ENCODE measurements at regions not wholly inside any gene's neighbourhood (a gene's known extent, or its start where the extent isn't known, plus 50 kb on each side); places are given as distances from the start of the nearest gene placed in this dataset.

DNA sequence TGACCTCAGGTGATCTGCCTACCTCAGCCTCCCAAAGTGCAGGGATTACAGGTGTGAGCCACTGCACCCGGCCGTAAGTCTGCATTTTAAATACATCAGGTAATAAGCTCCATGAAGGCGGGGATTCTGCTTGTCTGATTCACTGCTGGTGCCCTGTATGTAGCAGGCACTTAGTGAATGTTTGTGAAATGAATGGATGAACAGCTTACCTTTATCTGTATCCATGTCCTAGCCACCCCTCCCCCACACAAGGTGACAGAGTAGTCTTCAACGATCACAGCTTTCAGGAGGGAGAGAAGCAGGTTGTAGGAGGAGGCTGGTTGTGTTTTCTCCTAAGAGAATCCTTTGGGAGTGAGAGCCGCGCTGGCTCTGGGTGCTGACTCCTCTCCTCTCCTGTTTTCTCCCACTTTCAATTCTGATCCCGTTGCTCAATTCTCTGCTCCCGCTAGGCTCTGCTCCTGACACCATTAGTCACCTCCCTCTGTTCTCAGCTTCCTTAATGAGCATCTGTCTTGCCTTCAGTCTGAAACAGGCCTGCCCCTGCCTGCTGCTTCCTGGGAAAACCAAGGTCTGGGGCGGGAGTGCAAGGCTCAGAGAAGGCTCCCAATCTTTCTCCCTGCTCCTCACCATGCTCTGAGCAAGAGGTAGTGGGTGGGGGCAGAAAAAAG is 88.8 kb upstream of the CTNNA1 start:
- TF ChIP-seq, protein P1, sequence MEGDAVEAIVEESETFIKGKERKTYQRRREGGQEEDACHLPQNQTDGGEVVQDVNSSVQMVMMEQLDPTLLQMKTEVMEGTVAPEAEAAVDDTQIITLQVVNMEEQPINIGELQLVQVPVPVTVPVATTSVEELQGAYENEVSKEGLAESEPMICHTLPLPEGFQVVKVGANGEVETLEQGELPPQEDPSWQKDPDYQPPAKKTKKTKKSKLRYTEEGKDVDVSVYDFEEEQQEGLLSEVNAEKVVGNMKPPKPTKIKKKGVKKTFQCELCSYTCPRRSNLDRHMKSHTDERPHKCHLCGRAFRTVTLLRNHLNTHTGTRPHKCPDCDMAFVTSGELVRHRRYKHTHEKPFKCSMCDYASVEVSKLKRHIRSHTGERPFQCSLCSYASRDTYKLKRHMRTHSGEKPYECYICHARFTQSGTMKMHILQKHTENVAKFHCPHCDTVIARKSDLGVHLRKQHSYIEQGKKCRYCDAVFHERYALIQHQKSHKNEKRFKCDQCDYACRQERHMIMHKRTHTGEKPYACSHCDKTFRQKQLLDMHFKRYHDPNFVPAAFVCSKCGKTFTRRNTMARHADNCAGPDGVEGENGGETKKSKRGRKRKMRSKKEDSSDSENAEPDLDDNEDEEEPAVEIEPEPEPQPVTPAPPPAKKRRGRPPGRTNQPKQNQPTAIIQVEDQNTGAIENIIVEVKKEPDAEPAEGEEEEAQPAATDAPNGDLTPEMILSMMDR (IDR thresholded peaks at IDR 0.05; ENCODE audit: borderline replicate concordance, insufficient read depth, low read depth, low read length): no peak
- no peak overlapping the region for H3K4me3 ChIP-seq (ENCODE audit: low read depth, low read length)

DNA sequence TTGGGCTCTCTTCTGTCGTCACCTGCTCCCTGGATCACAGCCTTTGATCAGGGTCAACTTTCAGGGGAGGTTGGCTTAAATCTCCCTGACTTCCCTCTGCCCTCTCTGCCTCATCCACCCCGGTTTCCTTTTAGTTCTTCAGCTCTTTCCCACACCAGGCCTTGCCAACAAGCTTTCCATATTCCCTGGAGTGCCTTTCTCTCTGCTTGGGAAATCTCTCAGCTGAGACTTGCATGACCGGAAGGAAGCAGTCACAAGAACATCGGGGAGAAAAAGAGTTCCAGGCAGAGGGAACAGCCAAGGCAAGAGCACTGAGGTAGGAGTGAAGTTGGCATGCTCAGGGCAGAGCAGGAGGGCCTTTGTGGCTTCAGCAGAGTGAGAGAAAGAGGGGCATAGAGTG is 88.4 kb upstream of the HSPA9 start:
- H3K4me3 ChIP-seq (ENCODE audit: low read depth, low read length): no peak overlapping the region
- TF ChIP-seq, protein P1 (IDR thresholded peaks at IDR 0.05; ENCODE audit: borderline replicate concordance, insufficient read depth, low read depth, low read length): no peak

DNA sequence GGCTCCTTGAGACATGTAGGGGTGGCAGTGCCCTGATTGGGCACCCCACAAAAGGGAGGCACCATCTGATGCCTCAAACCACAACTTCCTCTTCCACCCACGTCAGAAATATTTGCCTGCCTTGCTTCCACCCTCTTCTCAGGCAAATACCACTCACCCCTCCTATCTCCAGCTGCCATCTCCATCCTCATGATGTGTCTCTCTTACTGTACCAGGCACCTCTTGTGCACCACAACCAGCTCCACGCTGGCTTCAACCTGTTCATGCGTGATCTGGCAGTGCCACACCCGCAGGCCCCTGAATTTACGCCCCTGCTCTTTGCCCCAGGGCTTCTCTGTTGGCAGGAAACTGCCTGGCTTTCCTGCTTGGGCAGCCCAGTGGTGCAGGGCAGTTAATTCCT is 87.8 kb upstream of the HSPA9 start:
- H3K4me3 ChIP-seq (ENCODE audit: low read depth, low read length): no peak overlapping the region
- TF ChIP-seq, protein P1 (IDR thresholded peaks at IDR 0.05; ENCODE audit: borderline replicate concordance, insufficient read depth, low read depth, low read length): no peak

DNA sequence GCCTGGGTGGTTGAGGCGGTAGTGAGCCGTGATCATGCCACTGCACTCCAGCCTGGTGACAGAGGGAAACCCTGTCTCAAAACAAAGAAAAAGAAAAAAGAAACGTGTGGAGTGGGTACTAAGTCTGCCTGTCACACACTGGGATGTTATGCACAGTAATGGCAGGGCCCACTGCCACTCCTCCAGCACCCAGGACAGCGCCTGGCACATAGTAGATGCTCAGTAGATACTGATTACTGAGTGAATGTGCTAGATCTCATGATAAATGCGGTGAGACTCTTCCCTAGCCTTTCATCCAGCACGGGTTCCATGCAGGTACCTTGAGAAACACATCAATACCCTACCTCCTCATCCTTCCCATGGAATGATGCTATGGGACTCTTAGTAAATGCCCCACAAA is 87.4 kb upstream of the HSPA9 start:
- TF ChIP-seq, protein P1 (IDR thresholded peaks at IDR 0.05; ENCODE audit: borderline replicate concordance, insufficient read depth, low read depth, low read length): no peak

DNA sequence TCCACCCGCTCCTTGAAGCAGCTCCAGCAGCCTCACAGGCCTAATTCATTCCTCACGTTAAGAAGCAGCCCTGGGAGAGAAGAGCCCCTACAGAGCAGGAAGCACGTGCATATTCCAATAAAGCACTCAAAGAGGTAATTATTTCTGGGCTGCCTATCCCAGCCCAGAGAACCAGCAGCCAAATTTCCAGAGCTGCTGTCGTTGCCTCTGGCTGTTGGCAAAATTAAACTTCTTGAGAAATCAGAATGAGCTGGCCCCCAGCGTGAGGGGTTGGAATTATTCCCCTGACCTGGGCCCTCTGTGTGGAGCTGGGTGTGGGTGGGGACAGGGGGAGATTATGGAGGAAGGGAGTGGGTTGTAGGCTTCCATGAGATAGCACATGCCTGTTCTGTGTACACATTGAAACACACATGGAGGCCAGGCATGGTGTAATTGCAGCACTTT is 86.8 kb upstream of the HSPA9 start:
- TF ChIP-seq, protein P1 (IDR thresholded peaks at IDR 0.05; ENCODE audit: borderline replicate concordance, insufficient read depth, low read depth, low read length): no peak
- H3K4me3 ChIP-seq (ENCODE audit: low read depth, low read length): no peak overlapping the region

More for the DNA sequence above, 87.4 kb upstream of the HSPA9 start:
- H3K4me3 ChIP-seq (ENCODE audit: low read depth, low read length): no peak overlapping the region

DNA sequence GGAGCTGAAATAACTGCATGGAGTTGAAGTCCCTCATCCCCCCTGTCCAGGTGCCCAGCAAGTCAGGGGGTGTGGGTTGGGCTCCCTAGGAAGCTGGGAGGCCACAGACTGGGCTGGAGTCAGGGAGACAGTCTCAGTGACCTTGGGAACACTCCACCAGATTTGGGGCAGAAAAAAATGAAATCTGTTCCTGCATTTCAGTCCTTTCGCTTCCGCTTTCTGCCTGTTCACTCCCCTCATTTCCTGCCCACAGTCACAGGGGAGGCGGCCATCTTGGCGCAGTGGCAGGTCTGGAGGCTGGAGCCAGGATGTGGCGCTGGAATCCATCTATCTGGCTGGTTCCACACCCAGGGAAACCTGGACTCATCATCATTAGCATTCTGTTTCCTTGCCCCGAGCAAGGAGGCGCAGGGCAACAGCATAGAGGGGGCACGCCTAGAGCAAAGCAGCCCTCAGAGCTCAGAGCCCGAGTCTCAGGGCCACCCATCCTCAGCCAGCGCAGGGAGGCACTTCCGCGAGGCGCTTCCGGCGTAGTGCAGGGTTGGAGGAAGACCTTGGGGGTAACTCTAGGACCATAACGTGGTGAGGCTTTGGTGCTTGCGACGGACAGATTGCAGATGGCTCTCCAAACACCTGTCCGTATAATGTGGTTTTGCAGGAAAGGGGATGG is 86.2 kb upstream of the HSPA9 start:
- TF ChIP-seq, protein P1 (IDR thresholded peaks at IDR 0.05; ENCODE audit: borderline replicate concordance, insufficient read depth, low read depth, low read length): no peak
- H3K4me3 ChIP-seq (ENCODE audit: low read depth, low read length): no peak overlapping the region

DNA sequence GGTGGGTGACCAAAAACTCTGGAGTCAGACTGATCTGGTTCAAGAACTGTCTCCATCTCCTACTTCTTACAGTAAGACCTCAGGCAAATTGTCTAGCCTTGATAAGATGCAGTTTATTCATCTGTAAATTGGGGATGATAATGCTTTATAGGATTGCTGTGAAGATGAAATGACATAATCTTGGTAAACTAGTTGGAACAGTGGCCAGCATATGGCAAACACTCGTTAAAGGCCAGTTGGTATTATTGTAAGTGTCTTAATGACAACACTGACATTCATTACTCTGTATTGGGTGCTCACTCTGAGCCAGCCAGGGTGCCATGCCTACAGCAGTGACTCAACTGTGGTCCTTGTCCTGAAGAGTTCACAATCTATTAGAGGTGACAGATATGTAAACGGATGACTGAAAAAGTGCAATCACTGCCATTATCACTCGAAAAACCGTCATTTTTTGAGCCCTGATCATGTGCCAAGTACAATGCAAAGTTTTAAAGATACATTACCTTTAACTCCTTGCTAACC is 84.9 kb upstream of the HSPA9 start:
- no peak overlapping the region for H3K4me3 ChIP-seq (ENCODE audit: low read depth, low read length)
- TF ChIP-seq, protein P1 (IDR thresholded peaks at IDR 0.05; ENCODE audit: borderline replicate concordance, insufficient read depth, low read depth, low read length): no peak
